Kasumi-1 (cell line): ENCODE measurements at regions not wholly inside any gene's neighbourhood (a gene's known extent, or its start where the extent isn't known, plus 50 kb on each side); places are given as distances from the start of the nearest gene placed in this dataset.

Experiments
- DNase-seq, 2 experiments: peaks; one replicate each; lab custom pipeline; 2025; lab: John Stamatoyannopoulos, UW

DNA sequence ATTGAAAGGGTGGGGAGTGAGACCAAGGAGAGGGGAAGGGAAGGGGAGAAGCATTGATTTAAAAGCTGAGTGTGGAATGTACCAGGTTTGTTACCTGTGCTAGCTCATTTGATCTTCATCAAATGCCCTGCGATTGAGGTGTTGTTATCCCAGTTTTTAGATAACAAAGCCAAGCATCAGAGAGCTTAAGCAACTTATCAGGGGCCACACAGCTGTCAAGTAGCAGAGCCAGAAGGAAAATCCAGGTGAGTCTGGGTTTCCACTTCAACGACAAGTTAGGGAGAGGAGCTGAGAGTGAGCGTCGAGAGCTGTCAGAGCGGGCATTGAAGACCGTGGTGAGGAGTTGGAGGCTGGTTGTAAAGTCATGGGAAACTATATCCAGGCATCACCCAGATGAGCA is 146.9 kb upstream of the IRF2BP2 start:
- DNase-seq, result no peak

DNA sequence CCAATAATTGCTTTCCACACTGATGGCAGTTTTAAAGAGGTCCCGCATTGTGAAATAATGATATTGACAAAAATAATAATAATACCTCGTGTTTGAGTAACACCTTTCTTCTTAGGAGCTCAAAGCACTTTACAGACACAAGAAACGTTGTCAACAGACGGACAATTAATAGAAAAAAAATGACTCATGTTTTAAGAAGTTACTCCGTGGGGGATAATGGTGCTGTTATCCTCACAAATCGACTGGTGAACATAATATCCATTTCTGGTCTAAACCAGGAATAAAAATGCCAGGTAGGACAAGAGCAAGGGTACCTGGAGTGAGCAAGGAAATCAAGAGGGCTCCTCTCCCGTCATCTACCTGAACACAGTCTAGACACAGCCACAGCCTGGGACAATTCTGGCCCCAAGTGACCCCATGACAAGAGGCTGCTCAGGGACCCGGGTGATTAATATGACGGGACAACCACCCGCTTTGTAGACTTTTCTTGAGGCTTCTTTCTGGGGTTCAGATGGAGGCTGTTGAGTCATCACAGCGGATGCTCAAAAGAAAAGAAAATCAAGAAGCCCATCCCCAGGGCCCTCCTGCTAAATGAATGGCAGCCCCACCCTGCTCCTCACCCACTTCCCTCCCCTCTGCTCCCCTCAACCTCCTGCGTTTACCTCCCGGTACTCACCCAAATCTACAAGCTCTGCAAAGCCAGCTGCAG is 146.2 kb upstream of the IRF2BP2 start:
- no peak for DNase-seq

DNA sequence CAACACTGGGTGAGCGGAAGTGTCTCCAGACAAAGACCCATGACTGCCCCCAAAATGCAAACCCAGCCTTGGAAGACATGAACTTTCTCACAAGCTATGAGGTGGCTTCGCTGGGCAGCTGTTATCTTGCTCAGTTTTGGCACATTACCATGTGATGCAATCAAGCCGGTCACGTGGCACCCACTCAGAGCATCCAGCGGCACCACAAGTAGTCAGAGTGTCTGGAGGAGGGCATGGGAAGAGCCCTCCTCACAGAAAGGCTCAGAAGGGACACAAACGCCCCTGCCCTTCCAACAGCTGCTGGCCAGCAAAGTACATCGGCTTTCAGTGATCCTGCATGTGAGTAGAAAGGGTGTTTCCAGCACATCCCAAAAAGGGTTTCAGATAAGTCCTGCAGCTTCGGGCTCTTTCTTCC is 145.5 kb upstream of the IRF2BP2 start:
- DNase-seq, result peak; percentile 14 to 24

DNA sequence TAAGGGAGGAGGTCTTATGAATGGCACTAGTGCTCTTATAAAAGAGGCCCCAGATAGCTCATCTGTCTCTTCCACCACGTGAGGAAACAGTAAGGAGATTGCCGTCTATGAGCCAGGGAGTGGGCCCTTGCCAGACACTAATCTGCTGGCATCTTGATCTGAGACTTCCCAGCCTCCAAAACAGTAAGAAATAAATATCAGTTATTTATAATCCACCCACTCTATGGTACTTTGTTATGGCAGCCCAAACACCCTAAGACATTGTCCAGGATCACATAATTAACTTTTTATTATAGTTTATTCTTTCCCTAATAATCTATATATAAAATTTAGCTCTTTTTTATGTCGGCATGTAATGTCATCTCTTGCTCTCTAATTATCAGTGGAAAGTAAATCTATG is 144.0 kb upstream of the IRF2BP2 start:
- DNase-seq, result no peak

DNA sequence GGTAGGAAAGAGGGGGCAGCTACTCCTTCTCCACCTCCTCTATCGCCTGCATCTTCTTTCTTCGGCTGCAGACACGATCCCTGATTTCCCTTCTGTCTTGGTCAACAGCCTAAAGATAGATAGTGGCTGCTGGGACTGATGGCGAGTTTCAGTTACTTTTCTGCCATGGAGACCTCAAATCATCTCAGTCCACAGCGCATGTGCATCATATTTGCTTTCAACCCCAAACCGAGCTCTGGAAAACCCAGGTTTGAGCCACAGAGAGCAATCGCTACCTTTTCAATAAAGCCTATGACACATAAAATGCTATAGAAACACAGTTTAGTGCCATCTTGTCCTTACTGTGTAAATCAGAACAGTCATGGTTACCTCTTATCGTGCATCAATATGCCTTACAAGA is 142.9 kb upstream of the IRF2BP2 start:
- DNase-seq, result no peak

DNA sequence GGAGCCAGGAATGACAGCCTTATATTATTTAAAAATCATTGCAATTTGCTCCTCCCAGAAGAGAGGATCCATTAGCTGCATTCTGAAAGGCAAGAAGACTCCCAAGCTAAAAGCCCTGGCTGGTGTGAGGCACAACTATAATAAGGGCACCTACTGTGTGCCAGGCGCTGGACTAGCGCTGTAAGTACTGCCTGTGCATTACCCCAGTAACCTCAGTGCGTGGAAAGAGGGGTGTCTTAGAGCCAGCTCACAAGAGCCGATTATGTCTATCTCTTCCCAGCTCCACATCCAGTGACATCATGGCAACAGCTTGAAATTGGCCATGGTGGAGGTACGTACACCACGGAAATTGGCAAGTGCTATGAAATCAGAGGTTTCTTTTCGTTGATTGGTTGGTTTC is 141.7 kb upstream of the IRF2BP2 start:
- no peak for DNase-seq

DNA sequence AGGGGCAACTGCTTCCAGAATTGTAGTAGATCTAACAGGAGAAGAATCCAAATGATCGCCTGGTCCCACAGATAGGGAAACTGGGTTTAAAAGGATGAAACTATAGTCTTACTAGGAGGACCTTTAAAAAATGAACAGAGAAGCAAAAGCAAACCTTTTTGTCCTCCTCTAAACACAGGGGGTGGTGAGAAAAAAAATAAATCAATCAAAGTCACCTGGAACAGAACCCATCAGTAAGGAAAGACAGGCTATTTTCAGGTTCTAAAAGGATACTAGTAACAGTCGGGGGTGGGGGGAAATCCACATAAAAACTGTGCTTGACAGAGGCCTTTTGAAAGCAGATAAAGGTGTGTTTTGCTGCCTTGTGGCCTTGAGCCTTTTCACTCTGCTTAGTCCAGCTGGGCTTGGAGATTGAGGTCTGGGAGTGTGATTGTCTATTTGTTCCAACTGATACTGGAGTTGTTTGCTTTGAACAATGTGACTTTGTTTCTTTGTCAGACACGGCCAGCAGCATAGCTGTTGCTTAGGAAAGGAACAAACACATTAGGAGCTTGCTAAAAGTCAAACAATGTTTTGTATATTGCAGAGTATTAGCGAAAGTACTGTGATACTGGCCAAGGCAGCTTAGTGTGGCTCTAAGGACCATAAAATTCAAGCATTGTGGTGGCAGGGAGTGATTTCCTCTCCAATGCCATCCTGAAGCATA is 141.1 kb upstream of the IRF2BP2 start:
- DNase-seq, result no peak

DNA sequence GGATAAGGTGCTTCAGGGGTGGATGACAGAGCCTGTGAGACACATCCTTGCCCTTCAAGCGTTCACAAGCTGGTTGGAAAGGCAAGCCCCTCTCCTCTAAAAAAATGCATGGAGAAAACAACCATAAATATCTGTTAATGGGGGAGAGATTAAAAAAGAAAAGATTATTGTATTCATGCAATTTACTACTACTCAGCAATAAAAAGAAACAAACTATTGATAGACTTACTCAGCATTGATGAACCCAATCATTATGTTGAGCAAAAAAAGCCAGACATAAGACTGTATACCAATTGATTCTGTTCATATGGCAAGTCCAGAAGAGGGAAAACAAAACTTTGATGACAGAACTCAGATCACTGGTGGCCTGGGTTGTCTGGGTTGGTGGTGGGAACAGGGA is 138.7 kb upstream of the IRF2BP2 start:
- no peak for DNase-seq

DNA sequence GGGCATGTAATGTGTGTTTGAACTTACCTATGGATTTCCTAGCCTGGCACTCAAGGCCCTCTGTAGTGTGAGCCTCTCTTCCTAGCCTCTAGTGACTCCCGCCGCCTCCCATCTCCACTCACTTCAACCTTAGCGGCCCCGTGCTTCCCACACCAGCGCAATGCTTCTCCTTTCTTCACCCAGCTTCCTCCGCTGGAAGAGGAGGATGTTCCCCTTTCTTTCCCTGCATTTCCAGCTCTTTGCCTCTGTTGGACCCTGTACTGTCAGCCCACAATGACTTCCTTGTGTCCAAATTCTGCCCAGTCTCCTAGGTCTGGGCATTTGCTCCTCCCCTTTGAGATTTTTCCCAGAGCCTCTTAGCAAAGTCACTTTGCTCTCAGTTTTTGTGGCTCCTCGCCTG is 138.1 kb upstream of the IRF2BP2 start:
- no peak for DNase-seq

DNA sequence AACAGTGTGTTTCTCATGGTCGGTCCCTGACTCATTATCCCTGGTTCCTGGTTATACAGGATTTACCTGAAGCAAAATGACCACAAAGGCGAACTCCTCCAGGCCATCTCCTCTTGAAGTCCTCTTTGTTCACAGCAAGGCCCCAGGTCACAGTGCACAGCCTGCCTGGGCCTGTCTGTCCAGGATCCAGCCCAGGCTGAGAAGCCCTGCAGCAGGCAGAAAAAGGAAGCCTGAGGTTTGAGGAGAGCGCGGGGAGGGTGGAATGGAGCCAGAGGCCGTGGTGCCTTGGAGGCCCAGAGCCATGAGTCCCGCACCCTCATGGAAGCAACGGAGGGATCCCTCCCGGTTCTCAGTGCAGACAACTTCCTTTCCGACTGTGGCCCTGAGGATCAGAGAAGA is 136.8 kb upstream of the IRF2BP2 start:
- DNase-seq, result peak in 1 of 2 experiments; percentile 22

DNA sequence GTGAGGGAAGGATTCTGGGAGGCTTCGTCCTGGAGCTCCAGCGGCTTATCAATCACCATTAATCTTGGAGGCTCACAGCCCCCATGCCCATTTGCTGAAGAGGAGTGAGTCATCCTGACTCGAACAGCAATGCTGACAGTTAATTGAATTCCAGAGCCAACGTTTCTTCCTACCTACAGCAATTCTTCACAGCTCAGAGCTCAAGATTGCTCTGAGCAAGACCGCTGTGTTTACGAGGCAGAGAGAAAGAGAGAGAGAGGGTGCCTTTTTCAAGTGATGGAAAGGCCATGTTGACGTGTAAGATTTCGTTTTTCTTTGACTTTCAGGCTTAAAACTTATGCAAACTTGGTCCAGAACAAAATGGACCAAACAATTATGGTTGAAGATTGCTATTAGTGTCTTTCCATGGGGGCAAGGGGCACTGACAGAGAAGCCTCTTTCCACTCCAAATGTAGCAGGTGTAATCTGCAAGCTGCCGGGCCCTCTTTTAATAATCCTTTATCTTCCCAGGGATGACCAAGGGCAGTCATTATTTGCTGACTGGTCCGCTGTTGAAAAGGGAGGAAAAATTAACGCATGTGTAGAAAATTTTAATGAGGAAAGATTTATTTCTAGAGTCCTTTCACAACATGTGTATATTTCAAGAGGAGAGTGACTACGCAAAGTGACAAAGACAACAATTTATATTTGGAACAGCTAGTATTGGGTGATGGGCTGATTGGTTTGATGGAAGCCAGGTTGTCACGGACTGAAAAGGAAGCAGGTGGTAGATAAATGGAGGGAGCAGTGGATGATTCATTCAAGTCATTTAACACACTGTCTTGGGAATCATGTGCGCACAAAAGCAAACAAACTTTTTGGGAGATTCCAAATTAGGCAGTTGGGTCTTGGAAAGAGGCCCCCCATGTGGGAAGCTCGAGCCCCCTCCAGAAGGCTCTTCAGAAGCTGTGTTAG is 136.1 kb upstream of the IRF2BP2 start:
- no peak for DNase-seq

DNA sequence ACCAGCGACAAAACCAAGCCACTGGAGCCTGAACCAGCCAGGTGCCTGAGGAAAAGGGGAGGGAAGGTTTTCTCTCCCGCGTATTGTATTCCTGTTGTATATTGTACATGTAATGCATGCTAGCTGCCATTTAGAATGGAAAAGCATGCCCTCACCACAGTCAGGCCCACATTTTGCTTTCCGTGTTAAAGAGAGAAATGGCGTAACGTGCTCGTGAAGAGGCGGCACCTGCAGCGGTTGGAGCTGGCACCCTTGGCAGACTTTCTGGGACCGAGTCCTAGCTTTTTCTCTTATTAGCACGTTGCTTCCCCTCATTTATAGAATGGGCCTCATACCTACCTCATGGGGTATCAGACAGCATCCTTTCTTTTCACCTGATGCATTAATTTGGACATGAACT is 135.3 kb upstream of the IRF2BP2 start:
- no peak for DNase-seq

DNA sequence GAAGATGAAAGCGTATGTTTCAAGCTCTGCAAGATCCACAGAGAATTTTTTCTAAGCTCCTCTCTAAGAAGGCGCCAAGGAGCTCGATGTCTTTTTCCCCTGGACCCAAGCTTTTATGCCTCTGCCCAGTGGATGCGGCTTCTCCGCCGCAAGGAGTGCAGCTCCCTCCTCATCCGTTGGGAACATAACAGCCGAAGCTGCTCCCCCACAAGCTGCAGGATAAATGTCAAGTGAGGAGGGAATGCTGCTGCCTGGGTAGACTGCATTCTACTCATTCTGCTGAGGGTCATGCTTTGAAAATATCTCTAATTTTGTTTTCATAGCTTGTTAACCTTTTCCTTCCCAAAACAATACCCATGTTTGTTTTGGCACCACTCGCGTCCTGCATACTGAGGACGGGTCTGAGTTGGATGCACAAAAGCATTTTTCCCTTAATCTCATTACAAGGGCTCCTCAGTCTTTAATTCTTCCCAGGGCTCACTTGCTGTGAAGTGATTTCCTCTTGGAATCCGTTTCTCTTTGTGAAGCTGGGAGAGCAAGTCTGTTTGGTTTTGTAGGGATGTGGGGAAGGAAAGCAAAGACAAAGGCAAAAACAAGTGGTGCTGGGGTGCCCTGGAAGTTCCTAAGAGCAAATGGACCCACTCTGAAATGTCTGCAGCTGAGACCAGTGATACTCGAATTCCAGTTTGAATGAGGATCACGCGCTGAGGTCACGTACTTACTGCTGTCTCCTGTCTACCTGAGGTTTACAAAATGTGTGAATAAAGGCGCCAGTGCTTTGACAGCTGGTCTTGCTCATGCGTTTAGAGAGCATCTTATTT is 134.0 kb upstream of the IRF2BP2 start:
- no peak for DNase-seq

DNA sequence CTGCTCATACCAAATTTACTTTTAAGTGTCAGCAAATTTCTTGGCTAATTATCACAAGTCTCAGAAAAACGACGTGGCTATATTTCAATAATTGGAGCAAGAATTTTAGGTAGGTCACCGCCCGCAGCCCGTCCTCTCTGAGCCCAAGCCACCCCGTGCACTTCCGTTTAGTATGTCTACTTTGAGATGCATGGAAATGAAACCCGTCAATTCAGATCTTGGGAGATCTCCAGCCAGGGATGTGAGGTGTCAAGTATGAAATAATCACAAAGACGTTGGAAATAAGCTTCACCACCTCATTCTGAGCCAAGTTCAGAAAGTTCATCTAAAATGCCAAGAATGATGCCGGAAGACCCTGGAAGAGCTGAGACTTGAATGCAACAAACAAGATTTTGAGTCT is 132.6 kb upstream of the IRF2BP2 start:
- DNase-seq, result no peak

DNA sequence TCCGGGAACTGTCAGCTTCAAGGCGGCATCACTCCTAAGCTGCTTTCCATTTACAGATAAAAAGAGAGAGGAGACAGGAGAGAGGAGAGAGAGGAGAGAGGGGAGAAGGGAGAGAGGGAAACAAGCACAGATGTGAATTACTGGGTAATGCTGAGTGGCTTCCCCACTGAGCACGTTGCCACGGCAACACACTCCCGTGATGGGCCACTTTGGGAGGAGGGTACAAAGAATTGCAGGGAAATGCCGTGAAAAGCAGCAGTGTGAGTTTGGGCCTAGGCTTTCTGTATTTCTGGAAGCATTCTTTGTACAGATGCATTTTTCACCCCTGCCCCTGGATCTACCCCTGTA is 128.0 kb upstream of the IRF2BP2 start:
- DNase-seq, result no peak

DNA sequence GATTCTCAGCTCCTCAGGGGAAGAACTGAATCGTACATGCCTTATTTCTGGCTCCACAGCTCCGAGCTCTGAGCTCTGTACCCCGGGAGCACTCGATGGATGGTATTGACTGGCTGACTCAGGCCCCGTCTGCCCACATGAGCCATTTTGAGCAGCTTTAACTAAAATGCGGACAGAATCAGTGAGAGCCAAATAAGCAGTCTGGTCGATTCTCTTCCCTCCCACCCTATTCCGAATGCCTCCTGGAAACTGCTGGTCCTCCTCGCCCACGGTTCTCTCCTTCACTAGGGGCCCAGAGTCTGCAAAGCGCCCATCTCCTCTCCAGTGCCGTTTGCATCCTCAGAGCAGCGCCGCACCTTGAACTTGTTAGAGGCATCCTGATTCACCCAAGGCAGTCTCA is 125.9 kb upstream of the IRF2BP2 start:
- no peak for DNase-seq

DNA sequence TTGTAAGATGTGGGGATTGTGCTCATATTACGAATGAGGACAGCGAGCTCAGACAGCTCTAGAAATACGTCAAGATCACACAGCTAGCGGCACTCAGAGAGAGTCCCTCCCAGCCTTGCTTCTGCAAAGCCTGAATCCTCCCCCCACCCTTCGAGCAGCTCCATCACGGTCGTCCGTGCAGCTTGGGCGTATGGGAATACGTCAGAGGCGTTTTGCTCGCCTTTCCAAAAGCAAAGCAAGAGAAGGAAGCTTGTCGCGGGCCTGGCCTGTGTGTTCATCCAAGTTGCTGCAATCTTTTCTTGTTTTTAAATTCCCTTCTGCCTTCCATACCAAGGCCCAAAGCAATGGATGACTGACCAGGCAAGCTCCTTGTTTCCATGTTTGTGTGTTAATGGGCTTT is 125.5 kb upstream of the IRF2BP2 start:
- DNase-seq, result no peak

DNA sequence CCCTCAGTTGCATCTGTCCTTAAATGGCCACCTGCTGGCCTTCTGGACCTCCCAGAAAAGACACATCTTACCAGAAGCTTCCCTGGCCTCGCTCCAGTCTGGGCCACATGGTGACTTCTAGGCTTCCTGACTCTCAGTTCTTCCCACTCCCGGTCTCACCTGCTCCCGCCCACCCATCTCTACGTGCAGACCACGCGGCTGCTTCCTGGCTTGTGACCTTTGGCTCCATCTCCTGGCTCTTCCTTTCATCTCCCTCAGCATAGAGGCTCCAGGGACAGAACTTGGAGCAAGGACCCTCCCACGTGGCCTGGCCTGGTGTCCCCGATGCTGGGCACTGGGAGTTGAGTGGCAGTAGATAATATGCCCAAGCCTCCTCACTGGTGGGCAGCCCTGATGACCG is 124.9 kb upstream of the IRF2BP2 start:
- DNase-seq, result no peak

DNA sequence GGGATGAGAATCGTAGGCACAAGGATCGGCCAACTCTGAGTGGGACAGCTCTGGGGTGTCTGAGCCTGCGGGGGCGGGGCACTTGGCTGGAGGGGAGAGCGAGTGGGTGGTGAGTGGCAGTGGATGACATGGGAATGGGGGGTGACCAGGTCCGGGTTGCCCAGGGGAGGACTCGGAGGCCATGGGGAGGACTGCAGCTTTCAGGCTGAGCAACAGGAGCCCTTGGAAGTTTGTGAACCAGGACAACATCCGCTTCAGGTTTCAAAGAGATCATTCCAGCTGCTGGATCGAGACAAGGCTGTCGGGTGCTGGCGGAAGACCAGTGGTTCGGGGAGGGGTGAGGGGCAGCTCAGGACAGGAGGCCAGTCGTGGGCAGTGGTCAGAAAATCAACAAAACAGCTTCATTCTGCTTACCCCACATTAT is 124.4 kb upstream of the IRF2BP2 start:
- DNase-seq, result no peak

DNA sequence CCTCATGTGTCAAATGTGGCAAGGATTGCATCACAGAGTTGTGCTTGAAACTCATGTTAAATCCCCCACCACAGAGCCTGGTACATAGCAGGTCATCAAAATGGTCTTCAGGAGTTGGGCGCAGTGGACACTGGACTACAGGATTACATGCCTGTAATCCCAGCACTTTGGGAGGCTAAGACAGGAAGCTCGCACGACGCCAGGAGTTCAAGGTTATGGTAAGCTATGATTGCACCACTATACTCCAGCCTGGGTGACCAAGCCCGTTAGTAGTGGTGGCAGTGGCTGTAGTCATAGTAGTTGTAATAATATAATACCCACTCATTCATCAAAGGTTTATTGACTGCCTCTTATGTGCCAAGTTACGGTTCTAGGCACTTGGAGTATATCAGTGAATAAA is 123.4 kb upstream of the IRF2BP2 start:
- DNase-seq, result no peak

DNA sequence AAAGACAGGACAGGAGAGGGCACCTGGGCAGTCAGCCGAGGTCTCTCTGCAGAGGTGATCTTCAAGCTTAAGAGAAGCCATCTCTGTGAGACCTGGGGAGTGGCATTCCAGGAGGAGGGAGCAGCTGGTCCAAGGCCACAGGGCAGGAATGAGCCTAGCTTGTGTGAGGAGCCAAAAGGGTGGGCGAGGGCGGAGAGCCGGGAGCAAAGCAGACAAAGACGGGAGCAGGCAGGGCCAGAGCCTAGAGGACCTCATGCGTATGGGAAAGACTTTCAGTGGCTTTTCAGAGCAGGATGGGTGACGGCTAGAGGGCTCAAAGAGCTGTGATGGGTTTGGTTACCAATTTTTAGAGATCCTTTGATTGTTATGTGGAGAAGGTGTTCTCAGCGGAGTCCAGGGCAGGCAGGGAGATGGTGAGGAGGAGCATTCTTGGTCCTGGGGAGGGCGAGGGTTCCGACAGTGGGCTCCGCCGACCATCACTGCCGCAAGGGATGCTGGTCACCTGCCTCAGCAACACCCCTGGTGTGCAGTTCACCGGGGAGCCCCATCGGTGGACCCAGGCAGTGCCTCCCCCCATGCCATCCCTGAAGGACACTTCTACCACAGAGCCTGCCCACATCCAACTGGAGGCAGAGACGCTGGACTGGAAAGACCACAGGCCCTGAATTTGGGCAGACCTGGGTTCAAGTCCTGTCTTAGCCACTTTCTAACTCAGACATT is 122.9 kb upstream of the IRF2BP2 start:
- no peak for DNase-seq
